ENCODE measurements at regions not wholly inside any gene's neighbourhood (a gene's known extent, or its start where the extent isn't known, plus 50 kb on each side); places are given as distances from the start of the nearest gene placed in this dataset.
"Not testable (repeated sequence)": the region's sequence is repeated elsewhere in the genome, so short reads cannot be mapped to it uniquely, and the experiment has no call there.

DNA sequence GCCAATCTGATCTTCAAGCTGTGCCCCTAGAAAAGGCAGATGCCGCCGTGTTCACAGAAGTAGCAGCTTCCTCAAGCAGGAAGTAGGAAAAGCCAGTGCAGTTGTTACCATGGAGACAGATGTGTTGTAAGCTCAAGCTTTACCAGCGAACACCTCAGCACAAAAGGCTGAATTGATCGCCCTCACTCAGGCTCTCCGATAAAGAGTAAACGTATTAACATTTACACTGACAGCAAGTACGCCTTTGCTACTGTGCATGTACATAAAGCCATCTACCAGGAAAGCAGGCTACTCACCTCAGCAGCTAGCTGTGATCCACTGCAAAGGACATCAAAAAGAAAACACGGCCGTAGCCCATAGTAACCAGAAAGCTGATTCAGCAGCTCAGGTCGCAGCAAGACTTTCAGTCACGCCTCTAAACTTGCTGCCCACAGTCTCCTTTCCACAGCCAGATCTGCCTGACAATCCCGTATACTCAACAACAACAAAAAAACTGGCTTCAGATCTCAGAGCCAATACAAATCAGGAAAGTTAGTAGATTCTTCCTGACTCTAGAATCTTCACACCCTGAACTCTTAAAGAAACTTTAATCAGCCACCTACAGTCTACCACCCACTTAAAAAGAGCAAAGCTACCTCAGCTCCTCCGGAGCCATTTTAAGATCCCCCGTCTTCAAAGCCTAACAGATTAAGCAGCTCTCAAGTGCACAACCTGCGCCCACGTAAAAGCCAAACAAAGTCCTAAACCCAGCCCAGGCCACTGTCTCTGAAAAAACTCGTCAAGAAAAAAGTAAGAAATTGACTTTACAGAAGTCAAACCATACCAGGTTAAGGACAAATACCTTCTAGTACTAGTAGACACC lies 160.0 kb downstream of the DEFB131A start:
- DNase-seq (ENCODE audit: low read depth in 4 of 4, low spot score in 3 of 4): peak; percentile 14 to 67 (median 38)

DNA sequence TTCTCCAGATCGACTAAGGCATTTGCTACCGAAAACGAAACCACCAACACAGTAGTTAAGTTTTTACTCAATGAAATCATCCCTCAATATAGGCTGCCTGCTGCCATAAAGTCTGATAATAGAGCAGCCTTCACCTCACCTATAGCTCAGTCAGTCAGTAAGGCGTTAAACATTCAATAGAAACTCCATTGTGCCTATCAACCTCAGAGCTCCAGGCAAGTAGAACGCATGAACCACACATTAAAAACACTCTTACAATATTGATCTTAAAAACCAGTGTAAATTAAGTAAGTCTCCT lies 160.6 kb downstream of the DEFB131A start:
- DNase-seq (ENCODE audit: low read depth in 4 of 4, low spot score in 3 of 4): not testable (repeated sequence)

DNA sequence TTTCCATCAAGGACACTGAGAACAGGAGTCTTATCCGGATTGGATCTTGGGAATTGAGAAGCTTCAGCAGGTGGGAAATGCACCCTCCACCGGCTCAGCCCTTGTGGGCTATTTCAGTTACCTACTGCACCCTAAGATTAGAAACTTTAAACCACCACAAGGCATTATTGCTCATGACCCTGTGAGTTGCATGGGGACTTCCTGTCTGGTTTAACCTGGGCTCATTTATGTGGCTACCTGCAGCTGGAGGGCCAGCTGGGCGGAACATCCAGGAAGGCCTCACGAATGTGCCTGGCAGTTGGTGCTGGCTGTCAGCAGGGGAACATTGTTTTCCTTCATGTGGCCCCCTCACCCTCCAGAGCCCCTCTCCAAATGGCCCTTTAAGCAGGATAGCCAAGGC lies 164.1 kb downstream of the DEFB131A start:
- DNase-seq (ENCODE audit: low read depth in 4 of 4, low spot score in 3 of 4): no peak

DNA sequence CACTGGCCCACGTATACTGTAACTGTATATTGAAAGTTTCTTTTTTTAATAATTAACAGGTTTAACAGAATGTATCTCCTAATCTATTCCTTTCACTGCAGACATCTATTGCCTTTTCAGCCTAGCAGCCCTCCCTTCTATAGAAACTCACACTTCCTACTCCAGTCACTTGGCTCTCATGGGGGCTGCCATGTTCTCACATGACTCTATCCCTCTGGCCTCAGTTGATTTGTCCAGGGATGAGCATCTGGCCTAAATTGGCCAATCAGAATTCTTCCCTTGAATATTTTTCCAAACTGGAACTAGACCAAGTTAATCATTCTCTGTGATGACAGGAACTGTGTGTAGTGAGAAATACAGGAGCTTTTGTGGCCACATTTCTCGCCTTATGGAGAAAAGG lies 166.1 kb downstream of the DEFB131A start:
- not testable (repeated sequence) for DNase-seq (ENCODE audit: low read depth in 4 of 4, low spot score in 3 of 4)

DNA sequence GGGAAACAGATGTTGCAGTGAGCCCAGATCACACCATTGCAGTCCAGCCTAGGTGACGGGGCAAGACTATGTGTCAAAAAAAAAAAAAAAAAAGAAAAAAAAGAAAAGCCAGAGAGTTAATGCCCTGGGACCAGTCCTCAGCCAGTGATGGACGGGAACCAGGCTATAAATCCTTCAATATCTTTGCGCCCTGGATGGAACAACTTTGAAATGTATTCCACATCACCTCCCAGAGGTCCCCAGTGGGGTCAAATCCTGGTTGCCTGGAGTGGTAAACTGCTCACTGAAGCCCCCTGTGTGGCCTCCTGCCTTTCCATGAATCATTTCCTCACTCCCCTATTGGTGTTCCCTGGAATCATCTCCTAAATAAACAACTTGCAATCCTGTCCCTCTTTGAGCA lies 166.9 kb downstream of the DEFB131A start:
- peak in 1 of 4 donors; percentile 25 for DNase-seq (ENCODE audit: low read depth in 4 of 4, low spot score in 3 of 4)

DNA sequence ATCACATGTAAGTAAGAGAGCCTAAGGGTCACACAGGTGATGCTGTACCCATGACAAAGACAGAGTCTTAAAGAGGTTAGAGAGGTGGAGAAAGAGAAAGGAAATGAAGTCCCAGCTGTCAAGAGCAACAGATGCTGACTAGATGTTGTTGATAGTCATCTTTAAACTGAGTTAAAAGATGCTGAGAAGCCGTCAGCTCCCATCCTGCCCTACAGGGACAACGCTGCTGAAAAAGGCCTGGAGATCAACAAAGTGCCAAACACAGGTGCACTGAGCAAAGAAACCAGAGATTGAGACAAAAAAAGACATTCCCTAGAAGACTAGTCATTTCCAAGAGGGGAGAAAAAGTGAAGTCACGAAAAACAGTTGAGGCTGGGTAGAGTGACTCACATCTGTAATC lies 145.0 kb upstream of the DRD5 start:
- DNase-seq (ENCODE audit: low read depth in 4 of 4, low spot score in 3 of 4): not testable (repeated sequence)

DNA sequence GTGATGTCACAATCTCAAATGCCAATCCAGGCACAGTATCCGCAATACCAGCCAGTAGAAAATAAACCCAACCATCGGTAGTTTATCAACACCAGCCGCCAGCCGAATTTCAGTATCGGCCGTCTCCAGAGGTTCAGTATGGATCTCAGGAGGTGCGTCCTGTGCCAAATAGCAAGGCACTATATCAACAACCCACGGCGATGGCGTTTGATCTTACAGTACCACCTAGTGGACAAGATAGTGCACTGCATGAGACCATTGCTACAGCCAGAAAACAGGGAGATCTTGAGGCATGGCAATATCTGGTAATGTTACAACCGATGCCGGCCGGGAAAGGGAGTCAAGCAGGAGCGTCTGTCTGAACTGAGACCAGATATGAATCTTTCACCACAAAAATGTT lies 121.8 kb upstream of the DRD5 start:
- peak in 1 of 4 donors; percentile 1 for DNase-seq (ENCODE audit: low read depth in 4 of 4, low spot score in 3 of 4)

DNA sequence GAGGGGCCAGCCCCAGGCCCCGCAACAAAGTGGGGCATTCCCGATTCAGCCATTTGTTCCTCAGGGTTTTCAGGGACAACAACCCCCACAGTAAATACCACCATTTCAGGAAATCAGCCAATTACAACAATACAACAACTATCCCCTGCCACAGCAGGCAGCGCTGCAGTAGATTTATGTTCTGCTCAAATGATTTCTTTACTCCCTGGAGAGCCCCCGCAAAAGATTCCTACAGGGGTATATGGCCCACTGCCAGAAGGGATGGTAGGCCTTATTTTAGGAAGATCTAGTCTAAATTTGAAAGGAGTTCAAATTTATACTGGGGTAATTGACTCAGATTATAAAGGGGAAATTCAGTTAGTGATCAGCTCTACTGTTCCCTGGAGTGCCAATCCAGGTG lies 120.5 kb upstream of the DRD5 start:
- DNase-seq (ENCODE audit: low read depth in 4 of 4, low spot score in 3 of 4): not testable (repeated sequence)

DNA sequence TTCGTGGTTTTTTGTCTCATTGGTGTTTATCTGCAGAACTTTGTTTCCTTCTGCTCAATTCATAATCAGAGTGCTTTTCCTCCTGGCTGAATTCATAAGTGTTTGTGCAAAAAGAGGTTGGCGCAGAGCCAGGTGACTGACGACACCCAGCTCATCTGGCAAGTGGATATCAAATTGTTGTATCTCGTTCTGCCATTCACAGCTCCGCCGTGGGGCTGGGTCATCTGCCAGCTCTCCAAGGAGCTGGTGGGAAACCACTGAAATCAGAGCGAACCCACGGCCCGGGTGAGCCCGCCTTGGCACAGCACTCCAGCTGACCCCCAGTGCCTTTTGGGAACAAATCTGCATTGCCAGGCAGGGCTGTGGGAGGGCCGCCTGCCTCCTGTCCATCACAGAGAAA lies 110.7 kb upstream of the DRD5 start:
- not testable (repeated sequence) for DNase-seq (ENCODE audit: low read depth in 4 of 4, low spot score in 3 of 4)

DNA sequence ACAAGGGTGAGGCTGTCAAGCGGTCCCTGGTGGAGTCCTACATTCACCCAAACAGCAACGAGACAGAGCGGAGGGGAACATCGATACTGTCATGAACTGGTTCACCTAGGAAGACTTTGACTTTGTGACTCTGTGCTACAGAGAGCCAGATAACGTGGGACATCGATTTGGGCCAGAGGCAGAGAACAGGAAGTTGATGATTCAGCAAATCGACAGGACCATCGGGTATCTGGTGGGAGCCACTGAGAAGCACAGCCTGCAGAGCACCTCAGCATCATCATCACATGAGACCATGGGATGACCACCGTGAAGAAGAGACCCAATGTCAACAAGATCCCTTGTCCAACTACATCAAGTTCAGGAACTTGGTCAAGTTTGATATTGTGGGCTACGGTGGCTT lies 104.1 kb upstream of the DRD5 start:
- not testable (repeated sequence) for DNase-seq (ENCODE audit: low read depth in 4 of 4, low spot score in 3 of 4)

DNA sequence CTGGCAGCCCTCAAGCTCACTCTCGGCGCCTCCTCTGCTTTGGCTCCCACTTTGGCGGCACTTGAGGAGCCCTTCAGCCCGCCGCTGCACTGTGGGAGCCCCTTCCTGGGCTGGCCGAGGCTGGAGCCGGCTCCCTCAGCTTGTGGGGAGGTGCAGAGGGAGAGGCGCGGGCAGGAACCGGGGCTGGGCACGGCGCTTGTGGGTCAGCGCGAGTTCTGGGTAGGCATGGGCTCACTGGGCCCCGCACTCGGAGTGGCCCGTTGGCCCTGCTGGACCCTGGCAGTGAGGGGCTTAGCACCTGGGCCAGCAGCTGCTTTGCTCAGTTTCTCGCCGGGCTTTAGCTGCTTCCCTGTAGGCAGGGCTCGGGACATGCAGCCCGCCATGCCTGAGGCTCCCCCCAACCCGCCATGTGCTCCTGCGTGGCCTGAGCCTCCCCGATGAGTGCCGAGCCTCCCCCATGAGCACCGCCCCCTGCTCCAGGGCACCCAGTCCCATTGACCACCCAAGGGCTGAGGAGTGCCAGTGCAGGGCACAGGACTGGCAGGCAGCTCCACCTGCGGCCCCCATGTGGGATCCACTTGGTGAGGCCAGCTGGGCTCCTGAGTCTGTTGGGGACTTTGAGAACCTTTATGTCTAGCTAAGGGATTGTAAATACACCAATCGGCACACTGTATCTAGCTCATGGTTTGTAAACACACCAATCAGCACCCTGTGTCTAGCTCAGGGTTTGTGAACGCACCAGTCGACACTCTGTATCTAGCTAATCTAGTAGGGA lies 101.5 kb upstream of the DRD5 start:
- DNase-seq (ENCODE audit: low read depth in 4 of 4, low spot score in 3 of 4): no peak

DNA sequence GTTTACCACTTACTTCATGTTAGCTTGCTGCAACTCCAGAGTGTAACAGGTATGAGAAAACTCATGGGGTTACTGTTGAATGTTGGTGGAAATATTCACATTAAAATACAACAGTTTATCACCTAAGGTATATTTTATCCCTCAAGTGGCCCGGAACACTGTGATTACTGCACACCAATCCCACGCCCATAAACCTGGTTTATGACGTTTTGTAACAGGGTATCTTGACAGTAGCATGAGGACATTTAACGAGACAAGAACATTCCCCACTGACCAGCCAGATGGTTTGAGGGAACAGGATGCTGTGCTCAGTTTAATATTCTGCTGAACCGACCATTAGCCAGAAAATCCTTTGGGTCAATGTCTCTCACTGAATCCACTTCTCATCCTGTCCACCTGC lies 98.3 kb upstream of the DRD5 start:
- not testable (repeated sequence) for DNase-seq (ENCODE audit: low read depth in 4 of 4, low spot score in 3 of 4)

DNA sequence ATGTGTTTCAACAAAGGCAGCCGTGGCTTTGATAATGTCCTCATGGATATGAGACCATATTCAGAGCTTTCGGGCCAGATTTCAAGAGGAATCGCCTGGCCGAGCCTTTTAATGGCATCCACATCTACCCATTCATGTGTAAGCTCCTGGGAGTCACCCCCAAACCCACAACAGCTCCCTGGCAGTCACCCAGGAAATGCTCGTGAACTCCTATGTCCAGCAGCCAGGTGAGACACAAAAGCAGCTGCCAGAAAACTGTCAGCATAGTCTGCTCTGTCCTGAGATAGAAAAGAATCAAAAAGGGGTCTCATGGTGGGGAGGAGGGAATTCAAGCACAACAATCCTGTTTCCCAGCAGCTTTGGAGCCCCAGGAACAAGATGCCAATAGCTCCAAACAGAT lies 96.4 kb upstream of the DRD5 start:
- DNase-seq (ENCODE audit: low read depth in 4 of 4, low spot score in 3 of 4): not testable (repeated sequence)

DNA sequence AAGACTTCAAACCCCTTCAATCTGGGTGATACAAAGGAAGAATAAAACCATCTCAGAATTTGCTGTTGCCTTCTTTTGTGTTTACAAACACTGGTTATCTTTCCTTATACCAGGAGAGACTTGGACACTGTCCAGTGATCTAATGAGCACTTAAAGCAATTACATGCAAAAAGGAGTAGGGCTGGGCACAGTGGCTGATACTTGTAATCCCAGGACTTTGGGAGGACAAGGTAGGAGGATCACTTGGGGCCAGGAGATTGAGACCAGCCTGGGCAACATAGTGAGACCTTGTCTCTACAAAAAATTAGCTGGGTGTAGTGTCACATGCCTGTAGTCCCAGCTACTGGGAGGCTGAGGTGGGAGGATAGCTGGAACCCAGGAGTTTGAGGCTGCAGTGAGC lies 95.7 kb upstream of the DRD5 start:
- no peak for DNase-seq (ENCODE audit: low read depth in 4 of 4, low spot score in 3 of 4)

DNA sequence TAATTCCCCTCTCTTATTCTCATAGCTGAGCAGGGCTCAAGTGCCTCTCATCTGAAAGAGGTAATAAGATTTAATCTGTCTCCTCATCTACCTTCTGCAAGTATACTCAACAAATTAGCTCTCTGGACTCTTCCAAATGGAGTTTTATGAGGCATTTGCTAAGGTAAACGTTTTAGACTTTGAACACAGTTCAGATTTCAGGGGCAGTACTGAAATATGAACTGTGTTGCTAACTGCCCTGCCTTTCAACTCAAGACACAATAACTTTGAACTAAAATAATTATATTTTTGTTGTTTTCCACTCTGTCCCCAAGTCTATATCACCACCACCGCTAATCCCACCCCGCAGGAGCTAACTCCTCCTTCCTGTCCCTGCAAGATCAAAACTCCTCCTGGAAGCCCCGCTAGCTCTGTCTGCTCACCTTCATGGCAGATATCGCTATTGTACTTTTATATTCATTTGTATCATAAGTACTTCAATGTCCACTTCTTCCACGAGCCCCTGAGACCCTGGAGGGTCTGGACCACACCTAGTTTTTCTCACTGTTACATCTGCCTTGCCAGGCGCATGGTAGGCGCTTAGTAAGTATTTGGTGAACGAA lies 90.7 kb upstream of the DRD5 start:
- DNase-seq (ENCODE audit: low read depth in 4 of 4, low spot score in 3 of 4): not testable (repeated sequence)

DNA sequence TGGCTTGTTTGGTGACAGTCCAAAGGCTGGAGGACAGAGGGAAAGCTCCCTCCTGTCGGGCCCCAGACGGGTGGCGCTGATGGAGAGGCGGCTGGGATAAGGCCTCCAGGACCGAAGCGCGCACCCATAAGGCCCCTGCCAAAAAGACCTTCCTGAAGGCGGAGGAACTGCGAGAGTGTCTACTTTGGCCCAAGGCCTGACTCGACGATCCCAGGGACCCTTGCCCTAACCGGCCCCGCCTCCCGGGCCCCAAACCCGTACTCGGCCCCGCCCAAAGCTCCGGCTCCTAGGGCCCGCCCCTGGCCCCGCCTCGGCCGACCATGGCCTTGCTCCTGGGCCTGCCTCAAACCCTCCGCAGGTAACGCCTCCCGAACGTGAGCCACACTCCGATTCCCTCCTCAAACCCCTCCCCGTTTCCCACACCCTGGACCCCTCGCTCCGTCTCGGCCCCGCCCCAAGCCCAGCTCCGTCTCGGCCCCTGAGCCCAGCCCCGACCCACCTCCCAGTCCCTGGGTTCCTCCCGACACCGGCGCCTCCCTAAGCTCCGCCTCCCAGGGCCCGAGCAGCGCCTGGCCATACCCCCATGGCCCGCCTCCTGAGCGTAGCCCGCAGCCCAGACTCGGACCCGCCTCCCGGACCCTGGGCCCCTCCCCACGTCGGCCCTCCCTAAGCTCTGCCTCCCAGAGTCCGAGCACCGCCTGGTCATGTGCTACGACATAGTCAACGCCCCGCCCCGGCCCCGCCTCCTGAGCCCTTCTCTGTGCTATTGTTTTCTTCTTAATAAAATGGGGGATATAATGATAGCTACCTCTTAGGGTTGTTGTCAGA lies 90.0 kb upstream of the DRD5 start:
- peak; percentile 84 to 90 (median 86) for DNase-seq (ENCODE audit: low read depth in 4 of 4, low spot score in 3 of 4)

DNA sequence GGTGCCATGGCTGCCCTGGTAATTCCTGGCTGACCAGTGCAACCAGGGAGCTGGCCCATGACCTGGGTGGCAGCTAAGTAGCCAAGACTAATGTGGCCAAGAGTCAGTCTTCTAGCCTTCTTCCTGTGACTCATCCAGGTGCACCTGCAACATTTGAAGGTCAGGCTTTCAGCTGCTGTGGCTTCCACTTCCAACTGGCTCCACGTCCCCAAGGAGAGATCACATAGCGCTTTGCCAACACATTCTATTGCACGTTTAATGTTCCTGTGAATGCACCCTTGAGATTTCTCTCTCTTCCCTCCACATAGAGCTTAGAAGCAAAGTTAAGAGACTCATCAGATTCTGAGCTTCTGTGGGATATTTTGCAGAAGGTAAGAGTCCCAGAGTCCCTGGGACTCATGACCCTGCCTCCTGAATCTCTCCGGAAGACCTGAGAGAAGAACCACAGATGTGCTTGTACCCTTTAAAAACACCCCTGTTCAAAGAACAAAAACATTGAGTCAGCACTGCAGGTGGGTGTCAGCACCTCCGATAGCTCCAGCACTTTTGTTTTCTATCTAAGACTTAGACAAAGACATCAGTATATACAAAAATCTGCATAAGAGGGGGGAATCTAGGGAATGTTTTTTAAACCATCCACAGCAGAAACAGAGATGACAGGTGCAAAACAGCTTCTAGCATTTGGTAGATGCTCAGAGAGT lies 88.5 kb upstream of the DRD5 start:
- not testable (repeated sequence) for DNase-seq (ENCODE audit: low read depth in 4 of 4, low spot score in 3 of 4)

DNA sequence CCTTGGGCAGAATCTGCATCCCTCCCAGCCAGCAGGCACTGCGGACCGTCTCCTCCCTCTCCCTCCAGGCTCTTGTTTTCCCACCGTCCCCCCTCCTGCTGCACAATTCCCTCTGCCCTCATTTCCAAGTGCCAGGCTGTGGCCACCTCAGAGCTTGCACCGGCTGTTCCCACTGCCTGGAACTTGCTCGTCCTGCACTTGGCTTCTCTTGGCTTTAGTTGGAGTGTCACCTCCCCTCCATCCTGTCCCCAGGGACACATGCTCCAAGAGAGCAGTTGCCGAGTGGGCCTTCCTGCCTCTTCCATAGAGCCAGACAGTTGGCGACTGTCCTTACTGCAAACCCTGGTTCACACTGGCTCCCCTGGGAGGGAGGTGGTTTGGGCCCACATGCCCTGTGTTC lies 87.0 kb upstream of the DRD5 start:
- not testable (repeated sequence) for DNase-seq (ENCODE audit: low read depth in 4 of 4, low spot score in 3 of 4)

DNA sequence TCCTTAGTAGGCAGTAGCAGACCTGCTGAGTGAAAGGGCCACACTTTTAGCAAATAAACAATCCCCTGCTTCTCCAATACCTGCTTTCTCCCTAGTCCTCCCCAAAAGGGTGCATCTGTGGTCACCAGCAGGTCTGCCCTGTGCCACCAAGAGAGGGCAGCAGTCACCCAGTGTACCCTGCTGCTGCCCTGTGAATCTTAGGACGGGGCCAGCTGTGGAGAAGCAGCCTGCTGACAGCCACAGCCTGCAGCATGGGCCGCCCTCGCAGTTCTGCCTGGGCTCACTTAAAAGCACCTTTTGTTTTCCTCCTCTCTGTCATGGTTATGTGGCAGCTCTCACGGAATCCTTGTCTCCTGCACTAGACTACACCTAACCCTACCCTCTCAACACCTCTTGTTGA lies 85.4 kb upstream of the DRD5 start:
- not testable (repeated sequence) for DNase-seq (ENCODE audit: low read depth in 4 of 4, low spot score in 3 of 4)

DNA sequence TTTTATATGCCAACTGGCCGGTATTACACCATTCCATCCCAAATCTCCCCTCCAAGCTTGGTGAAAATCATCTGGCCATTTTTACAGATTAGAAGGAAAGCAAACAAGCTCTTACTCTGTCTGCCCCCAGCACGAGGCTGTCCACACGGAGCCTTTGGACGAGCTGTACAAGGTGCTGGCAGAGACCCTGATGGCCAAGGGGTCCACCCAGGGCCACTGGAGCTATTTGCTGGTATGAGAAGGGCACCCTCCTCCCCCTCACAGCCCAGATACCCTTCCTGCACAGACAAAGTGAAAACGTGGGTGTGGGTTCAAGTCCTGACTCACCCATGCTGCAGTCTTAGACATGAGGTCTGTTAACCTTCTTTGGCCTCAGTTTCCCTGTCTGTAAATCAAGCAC lies 84.9 kb upstream of the DRD5 start:
- DNase-seq (ENCODE audit: low read depth in 4 of 4, low spot score in 3 of 4): not testable (repeated sequence)
